Skeletal muscle cell (primary cell): ENCODE measurements at regions not wholly inside any gene's neighbourhood (a gene's known extent, or its start where the extent isn't known, plus 50 kb on each side); places are given as distances from the start of the nearest gene placed in this dataset.
"Not testable (repeated sequence)": the region's sequence is repeated elsewhere in the genome, so short reads cannot be mapped to it uniquely, and the experiment has no call there.

Source experiments
- DNase-seq: peaks from one replicate; pipeline ENCODE4 v3.0.0-alpha.2; 2010; ENCODE audit warnings: low read depth
- H3K4me3 ChIP-seq: 2 replicates; pipeline ENCODE4 v1.5.1; 2011; ENCODE audit warnings: low read depth, mild to moderate bottlenecking, control low read depth, low read length, moderate library complexity

GRCh38 chr6:80921861-80922460 is 815.5 kb downstream of the BCKDHB start:
- DNase-seq: peak; percentile 2
- H3K4me3 ChIP-seq: no peak overlapping the region

- DNase-seq: no peak
- H3K4me3 ChIP-seq: no peak overlapping the region
Measured at GRCh38 chr6:80907831-80908230, 801.4 kb downstream of the BCKDHB start.

GRCh38 chr6:80903711-80904110 is 797.2 kb downstream of the BCKDHB start:
- DNase-seq: no peak
- H3K4me3 ChIP-seq: no peak overlapping the region

GRCh38 chr6:80886475-80886874 is 780.0 kb downstream of the BCKDHB start:
- no peak overlapping the region for H3K4me3 ChIP-seq
- DNase-seq: no peak

DNA sequence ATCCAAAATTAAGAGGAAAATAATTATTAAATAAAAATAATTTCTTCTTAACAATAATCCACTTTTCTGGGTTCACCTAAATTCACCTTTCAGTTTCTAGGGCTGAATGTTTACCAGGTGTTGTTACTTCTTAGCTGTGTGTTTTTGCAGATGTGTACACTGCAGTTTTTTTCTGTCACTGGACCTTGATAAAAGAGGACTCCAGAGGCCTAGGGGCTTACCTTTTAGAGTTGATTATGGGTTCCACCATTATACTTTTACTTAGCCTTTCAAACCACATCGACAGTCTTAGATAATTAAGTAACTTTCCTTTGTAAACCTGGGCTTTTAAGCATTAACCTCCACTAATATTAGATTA is 766.5 kb downstream of the BCKDHB start:
- H3K4me3 ChIP-seq: no peak overlapping the region
- no peak for DNase-seq

GRCh38 chr6:80872199-80872950 is 765.9 kb downstream of the BCKDHB start:
- H3K4me3 ChIP-seq: no peak overlapping the region
- DNase-seq: peak; percentile 26

- DNase-seq: no peak
Measured at GRCh38 chr6:80862756-80863155, 756.3 kb downstream of the BCKDHB start.

DNA sequence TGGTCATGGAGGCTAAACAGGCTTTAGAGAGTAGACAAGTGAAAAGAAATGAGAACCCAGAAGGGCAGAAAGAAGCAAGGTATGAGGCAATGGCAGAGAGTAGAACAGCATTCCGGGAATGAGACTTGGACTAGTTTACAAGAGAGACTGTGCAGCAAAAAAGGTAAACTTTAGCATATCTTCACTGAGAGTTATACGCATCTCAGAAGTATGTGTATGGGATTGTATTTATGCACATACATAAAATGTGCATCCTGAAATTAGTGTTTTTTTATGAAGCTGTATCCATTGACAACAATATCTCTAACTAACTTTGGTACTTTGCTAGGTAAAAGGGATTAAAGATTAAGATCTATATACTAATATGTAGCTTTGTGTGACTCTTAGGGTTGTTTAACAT is 753.6 kb downstream of the BCKDHB start:
- no peak for DNase-seq

More at GRCh38 chr6:80862756-80863155, 756.3 kb downstream of the BCKDHB start:
- no peak overlapping the region for H3K4me3 ChIP-seq

DNA sequence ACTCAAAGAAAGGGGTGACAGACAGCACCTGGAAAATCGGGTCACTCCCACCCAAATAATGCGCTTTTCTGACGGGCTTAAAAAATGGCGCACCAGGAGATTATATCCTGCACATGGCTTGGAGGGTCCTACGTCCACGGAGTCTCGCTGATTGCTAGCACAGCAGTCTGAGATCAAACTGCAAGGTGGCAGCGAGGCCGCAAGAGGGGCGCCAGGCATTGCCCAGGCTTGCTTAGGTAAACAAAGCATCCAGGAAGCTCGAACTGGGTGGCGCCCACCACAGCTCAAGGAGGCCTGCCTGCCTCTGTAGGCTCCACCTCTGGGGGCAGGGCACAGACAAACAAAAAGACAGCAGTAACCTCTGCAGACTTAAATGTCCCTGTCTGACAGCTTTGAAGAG is 741.5 kb downstream of the BCKDHB start:
- not testable (repeated sequence) for DNase-seq, H3K4me3 ChIP-seq

More for the DNA sequence above, 753.6 kb downstream of the BCKDHB start:
- H3K4me3 ChIP-seq: no peak overlapping the region

DNA sequence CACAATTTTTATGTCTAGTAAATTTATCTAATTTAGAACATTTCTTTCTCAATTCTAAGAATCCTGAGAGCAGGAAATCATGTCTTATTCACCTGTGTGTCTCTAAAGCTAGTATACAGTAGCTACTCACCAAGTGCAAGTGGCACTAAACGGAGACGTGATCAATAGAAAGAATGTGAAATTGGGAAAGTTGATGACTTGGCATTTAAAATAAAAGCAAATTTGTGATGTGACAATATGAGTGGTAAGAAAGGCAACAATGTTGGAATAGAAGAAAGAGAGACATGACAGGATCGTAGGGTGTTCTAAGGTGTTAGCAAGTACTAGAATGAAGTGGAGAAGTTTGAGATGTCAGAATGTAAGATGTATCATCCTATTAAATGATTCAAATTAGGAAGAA is 725.9 kb downstream of the BCKDHB start:
- H3K4me3 ChIP-seq: no peak overlapping the region
- no peak for DNase-seq

- H3K4me3 ChIP-seq: no peak overlapping the region
- DNase-seq: no peak
Measured at GRCh38 chr6:80793411-80793810, 686.9 kb downstream of the BCKDHB start.

DNA sequence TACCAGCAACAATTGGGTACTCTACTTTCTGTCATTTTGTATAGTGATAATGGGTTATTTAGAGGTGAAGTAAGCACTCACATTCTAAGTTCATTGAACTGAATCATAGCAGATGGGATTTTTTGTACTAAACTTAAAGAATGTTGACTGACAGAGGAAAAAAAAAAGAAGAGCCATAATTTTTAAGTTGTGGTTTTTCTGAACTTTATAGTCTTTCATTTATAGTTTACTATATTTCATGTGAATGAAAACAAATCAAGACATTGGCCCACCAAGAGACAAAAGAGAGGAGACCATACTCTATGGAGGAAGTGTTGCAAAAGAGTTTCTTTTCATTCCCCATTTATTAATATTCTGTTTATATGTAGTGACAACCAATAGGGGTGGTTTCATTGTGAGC is 685.7 kb downstream of the BCKDHB start:
- H3K4me3 ChIP-seq: no peak overlapping the region
- DNase-seq: no peak

DNA sequence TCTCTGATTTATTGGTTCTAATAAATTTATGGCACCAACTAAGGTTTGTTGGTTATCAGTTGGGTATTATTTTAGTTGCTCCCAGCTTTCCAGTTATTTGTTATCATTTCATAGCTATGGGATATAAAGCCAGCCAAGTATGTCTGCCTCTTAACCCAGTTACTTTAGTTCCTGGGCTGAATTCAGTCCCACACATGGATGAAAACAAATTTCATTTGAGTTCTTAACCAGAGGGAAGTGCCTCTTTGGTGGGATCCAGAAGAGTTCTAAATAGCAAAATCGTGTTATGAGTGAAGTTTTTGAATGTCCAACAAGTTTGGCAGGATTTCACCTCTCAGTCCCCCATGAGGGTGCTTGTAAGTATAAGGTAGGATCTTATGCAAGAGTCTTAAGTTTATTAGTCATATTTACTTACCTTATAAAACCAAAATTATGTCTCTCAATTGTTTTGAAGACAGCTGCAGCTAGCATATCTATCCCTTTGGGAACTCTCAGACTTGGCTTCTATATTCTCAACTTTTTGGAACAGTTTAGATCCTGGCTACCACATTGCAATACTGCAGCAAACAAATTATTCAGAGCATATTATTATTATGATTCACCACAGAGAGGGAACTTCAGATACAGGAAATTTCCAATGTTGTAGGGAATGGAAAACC is 683.6 kb downstream of the BCKDHB start:
- DNase-seq: peak; percentile 58
- H3K4me3 ChIP-seq: no peak overlapping the region

DNA sequence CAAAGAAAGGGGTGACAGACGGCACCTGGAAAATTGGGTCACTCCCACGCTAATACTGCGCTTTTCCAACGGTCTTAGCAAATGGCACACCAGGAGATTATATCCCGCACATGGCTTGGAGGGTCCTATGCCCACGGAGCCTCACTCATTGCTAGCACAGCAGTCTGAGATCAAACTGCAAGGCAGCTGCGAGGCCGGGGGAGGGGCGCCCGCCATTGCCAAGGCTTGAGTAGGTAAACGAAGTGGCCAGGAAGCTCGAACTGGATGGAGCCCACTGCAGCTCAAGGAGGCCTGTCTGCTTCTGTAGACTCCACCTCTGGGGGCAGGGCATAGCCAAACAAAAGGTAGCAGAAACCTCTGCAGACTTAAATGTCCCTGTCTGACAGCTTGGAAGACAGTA is 676.8 kb downstream of the BCKDHB start:
- H3K4me3 ChIP-seq, DNase-seq: not testable (repeated sequence)

DNA sequence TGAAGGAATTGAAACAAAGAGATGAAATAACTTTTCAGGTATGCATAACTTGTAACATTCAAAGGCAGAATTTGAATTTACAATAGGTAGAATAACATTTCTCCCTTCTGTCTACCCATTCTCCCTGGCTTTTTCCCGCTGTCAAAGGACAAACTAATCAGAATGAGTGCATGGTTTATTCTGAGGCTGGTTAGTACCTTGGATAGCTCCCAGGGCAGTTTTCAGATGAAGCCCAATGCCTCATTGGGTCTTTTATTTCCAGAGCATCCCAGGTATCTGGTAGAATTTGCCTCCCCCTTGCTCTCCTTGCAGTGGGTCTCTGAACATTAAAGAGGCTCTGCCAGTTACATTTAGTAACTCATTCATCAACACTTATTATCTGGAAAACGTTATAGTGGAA is 665.5 kb downstream of the BCKDHB start:
- H3K4me3 ChIP-seq: no peak overlapping the region
- peak; percentile 10 for DNase-seq

- no peak overlapping the region for H3K4me3 ChIP-seq
- peak; percentile 96 for DNase-seq
Measured at GRCh38 chr6:80769106-80769505, 662.6 kb downstream of the BCKDHB start.

GRCh38 chr6:80767808-80768207 is 661.3 kb downstream of the BCKDHB start:
- peak; percentile 75 for DNase-seq
- H3K4me3 ChIP-seq: no peak overlapping the region

- no peak overlapping the region for H3K4me3 ChIP-seq
- DNase-seq: no peak
Measured at GRCh38 chr6:80744213-80744612, 637.7 kb downstream of the BCKDHB start.

- DNase-seq: peak; percentile 14
- H3K4me3 ChIP-seq: no peak overlapping the region
Measured at GRCh38 chr6:80742481-80742880, 636.0 kb downstream of the BCKDHB start.

DNA sequence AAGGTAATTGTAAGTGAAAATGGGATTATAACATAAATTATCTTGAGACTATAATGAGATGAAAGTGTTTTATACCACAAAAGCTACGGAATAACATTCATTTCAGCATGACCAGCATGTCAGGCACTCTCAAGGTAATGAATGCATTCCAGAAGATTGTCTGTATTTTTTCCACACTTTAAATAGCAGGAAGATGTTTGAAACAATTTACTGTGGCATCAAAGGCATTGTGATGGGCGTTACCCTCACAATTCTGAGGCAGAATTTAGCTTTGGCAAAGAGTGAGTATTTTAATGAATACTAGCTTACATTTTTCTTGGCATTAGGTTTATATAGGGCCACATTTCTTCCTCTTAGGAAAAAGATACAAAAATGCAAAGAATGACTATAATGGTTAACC is 627.2 kb downstream of the BCKDHB start:
- DNase-seq: no peak
- H3K4me3 ChIP-seq: no peak overlapping the region

GRCh38 chr6:80728830-80729229 is 622.4 kb downstream of the BCKDHB start:
- DNase-seq: no peak
- no peak overlapping the region for H3K4me3 ChIP-seq
